ENCODE measurements at regions not wholly inside any gene's neighbourhood (a gene's known extent, or its start where the extent isn't known, plus 50 kb on each side); places are given as distances from the start of the nearest gene placed in this dataset.

- Mint-ChIP-seq H3K9me3 (peaks cover 0 to 25% (median 15%) of the 10 kb centered on the region in 7 donors), H3K36me3 (peaks cover 10 to 24% of the 10 kb centered on the region in 2 donors), H3K27me3 (peaks cover 0 to 7% (median 6%) of the 10 kb centered on the region in 3 donors), H3K27ac (no peak overlapping the region), H3K4me1 (no peaks in the 10 kb centered on the region), H3K4me3 (no peak overlapping the region)
- no peak for DNase-seq
- ATAC-seq (ENCODE audit: low read depth in 2 of 2), result no peak
These were observed 144.2 kb upstream of the FOXN2 start for GRCh38 chr2:48170281-48170680.

- peaks cover 0 to 19% (median 0%) of the 10 kb centered on the region in 3 donors for H3K27me3 Mint-ChIP-seq
- DNase-seq, result no peak
- no peak for ATAC-seq (ENCODE audit: low read depth in 2 of 2)
- no peak overlapping the region for H3K27ac Mint-ChIP-seq
- no peak overlapping the region for H3K4me3 Mint-ChIP-seq
- peaks cover 0 to 4% (median 2%) of the 10 kb centered on the region in 7 donors for H3K9me3 Mint-ChIP-seq
- no peaks in the 10 kb centered on the region for H3K36me3 Mint-ChIP-seq
- no peaks in the 10 kb centered on the region for H3K4me1 Mint-ChIP-seq
These were observed 141.3 kb upstream of the FOXN2 start for GRCh38 chr2:48173141-48173540.

GRCh38 chr2:48174503-48174902, 140.0 kb upstream of the FOXN2 start:
- Mint-ChIP-seq H3K9me3 (peaks cover 0 to 2% (median 0%) of the 10 kb centered on the region in 7 donors), H3K4me1 (no peaks in the 10 kb centered on the region), H3K27ac (no peak overlapping the region), H3K4me3 (no peak overlapping the region), H3K36me3 (no peaks in the 10 kb centered on the region), H3K27me3 (peaks cover 0 to 19% (median 0%) of the 10 kb centered on the region in 3 donors)
- ATAC-seq (ENCODE audit: low read depth in 2 of 2) (no peak), DNase-seq (no peak)

GRCh38 chr2:48175254-48175653, 139.2 kb upstream of the FOXN2 start:
- Mint-ChIP-seq H3K4me3 (no peak overlapping the region), H3K9me3 (peaks cover 0 to 2% (median 0%) of the 10 kb centered on the region in 7 donors), H3K27ac (no peak overlapping the region), H3K27me3 (peaks cover 0 to 19% (median 0%) of the 10 kb centered on the region in 3 donors), H3K36me3 (no peaks in the 10 kb centered on the region), H3K4me1 (no peaks in the 10 kb centered on the region)
- no peak for ATAC-seq (ENCODE audit: low read depth in 2 of 2)
- DNase-seq, result no peak

GRCh38 chr2:48175656-48176055, 138.8 kb upstream of the FOXN2 start:
- Mint-ChIP-seq H3K27ac (no peak overlapping the region), H3K36me3 (no peaks in the 10 kb centered on the region), H3K9me3 (peaks cover 0 to 2% (median 0%) of the 10 kb centered on the region in 7 donors), H3K27me3 (peaks cover 0 to 19% (median 0%) of the 10 kb centered on the region in 3 donors), H3K4me3 (no peak overlapping the region), H3K4me1 (no peaks in the 10 kb centered on the region)
- no peak for ATAC-seq (ENCODE audit: low read depth in 2 of 2)
- DNase-seq, result no peak

GRCh38 chr2:48176876-48177275, 137.6 kb upstream of the FOXN2 start:
- no peak for DNase-seq
- Mint-ChIP-seq H3K4me3 (no peak overlapping the region), H3K36me3 (no peaks in the 10 kb centered on the region), H3K27ac (no peak overlapping the region), H3K9me3 (peaks cover 0 to 2% (median 0%) of the 10 kb centered on the region in 7 donors), H3K27me3 (peaks cover 0 to 19% (median 0%) of the 10 kb centered on the region in 3 donors), H3K4me1 (no peaks in the 10 kb centered on the region)
- no peak for ATAC-seq (ENCODE audit: low read depth in 2 of 2)

- no peak for DNase-seq
- no peak for ATAC-seq (ENCODE audit: low read depth in 2 of 2)
- Mint-ChIP-seq H3K27ac (no peak overlapping the region), H3K4me3 (no peak overlapping the region), H3K4me1 (no peaks in the 10 kb centered on the region), H3K9me3 (peaks cover 0 to 6% (median 0%) of the 10 kb centered on the region in 7 donors), H3K36me3 (peaks cover 0 to 5% of the 10 kb centered on the region in 2 donors), H3K27me3 (peaks cover 0 to 19% (median 0%) of the 10 kb centered on the region in 3 donors)
These were observed 135.9 kb upstream of the FOXN2 start for GRCh38 chr2:48178611-48179010.

GRCh38 chr2:48180557-48180956, 133.9 kb upstream of the FOXN2 start:
- ATAC-seq (ENCODE audit: low read depth in 2 of 2), result no peak
- Mint-ChIP-seq H3K36me3 (peaks cover 0 to 5% of the 10 kb centered on the region in 2 donors), H3K9me3 (peaks cover 0 to 6% (median 0%) of the 10 kb centered on the region in 7 donors)

GRCh38 chr2:48183276-48183675, 131.2 kb upstream of the FOXN2 start:
- DNase-seq (no peak), ATAC-seq (ENCODE audit: low read depth in 2 of 2) (no peak)
- Mint-ChIP-seq H3K4me3 (no peak overlapping the region), H3K9me3 (peaks cover 0 to 6% (median 0%) of the 10 kb centered on the region in 7 donors), H3K4me1 (no peaks in the 10 kb centered on the region), H3K36me3 (peaks cover 0 to 5% of the 10 kb centered on the region in 2 donors), H3K27ac (peak overlapping the region in 1 of 6 donors; percentile 28), H3K27me3 (no peaks in the 10 kb centered on the region)

More at GRCh38 chr2:48180557-48180956, 133.9 kb upstream of the FOXN2 start:
- Mint-ChIP-seq H3K27me3 (peaks cover 0 to 9% (median 0%) of the 10 kb centered on the region in 3 donors), H3K27ac (no peak overlapping the region), H3K4me1 (no peaks in the 10 kb centered on the region), H3K4me3 (no peak overlapping the region)
- DNase-seq, result no peak

- no peaks in the 10 kb centered on the region for H3K27me3 Mint-ChIP-seq
- peaks cover 0 to 6% (median 0%) of the 10 kb centered on the region in 7 donors for H3K9me3 Mint-ChIP-seq
- no peak for ATAC-seq (ENCODE audit: low read depth in 2 of 2)
- no peak overlapping the region for H3K4me3 Mint-ChIP-seq
- H3K27ac Mint-ChIP-seq, result no peak overlapping the region
- DNase-seq, result no peak
- H3K4me1 Mint-ChIP-seq, result no peaks in the 10 kb centered on the region
- peaks cover 0 to 5% of the 10 kb centered on the region in 2 donors for H3K36me3 Mint-ChIP-seq
These were observed 130.5 kb upstream of the FOXN2 start for GRCh38 chr2:48183991-48184390.

GRCh38 chr2:48187503-48187902, 127.0 kb upstream of the FOXN2 start:
- Mint-ChIP-seq H3K4me1 (peaks cover 4 to 10% (median 6%) of the 10 kb centered on the region in 3 donors), H3K27me3 (no peaks in the 10 kb centered on the region), H3K9me3 (peaks cover 0 to 6% (median 2%) of the 10 kb centered on the region in 7 donors), H3K4me3 (no peak overlapping the region), H3K36me3 (peaks cover 0 to 5% of the 10 kb centered on the region in 2 donors), H3K27ac (no peak overlapping the region)
- no peak for ATAC-seq (ENCODE audit: low read depth in 2 of 2)
- no peak for DNase-seq

- ATAC-seq (ENCODE audit: low read depth in 2 of 2) (no peak), DNase-seq (no peak)
- Mint-ChIP-seq H3K4me1 (peaks cover 4 to 10% (median 6%) of the 10 kb centered on the region in 3 donors), H3K9me3 (peaks cover 0 to 3% (median 0%) of the 10 kb centered on the region in 7 donors), H3K36me3 (no peaks in the 10 kb centered on the region), H3K27me3 (no peaks in the 10 kb centered on the region), H3K4me3 (no peak overlapping the region), H3K27ac (peak overlapping the region in 1 of 6 donors; percentile 5)
These were observed 124.8 kb upstream of the FOXN2 start for GRCh38 chr2:48189552-48190228.

- no peak overlapping the region for H3K27ac Mint-ChIP-seq
- H3K9me3 Mint-ChIP-seq, result peaks cover 0 to 3% (median 0%) of the 10 kb centered on the region in 7 donors
- peaks cover 4 to 10% (median 6%) of the 10 kb centered on the region in 3 donors for H3K4me1 Mint-ChIP-seq
- H3K27me3 Mint-ChIP-seq, result no peaks in the 10 kb centered on the region
- ATAC-seq (ENCODE audit: low read depth in 2 of 2), result no peak
- no peaks in the 10 kb centered on the region for H3K36me3 Mint-ChIP-seq
- H3K4me3 Mint-ChIP-seq, result no peak overlapping the region
- DNase-seq, result no peak
These were observed 124.3 kb upstream of the FOXN2 start for GRCh38 chr2:48190230-48190629.

- Mint-ChIP-seq H3K36me3 (no peaks in the 10 kb centered on the region), H3K4me1 (peaks cover 4 to 7% (median 4%) of the 10 kb centered on the region in 3 donors), H3K4me3 (no peak overlapping the region), H3K9me3 (peaks cover 0 to 3% (median 0%) of the 10 kb centered on the region in 7 donors), H3K27ac (peak overlapping the region in 1 of 6 donors; percentile 49), H3K27me3 (no peaks in the 10 kb centered on the region)
- DNase-seq, result no peak
- no peak for ATAC-seq (ENCODE audit: low read depth in 2 of 2)
These were observed 119.8 kb upstream of the FOXN2 start for GRCh38 chr2:48194641-48195040.

Data from naive B cell (primary cell).